ENCODE measurements at regions not wholly inside any gene's neighbourhood (a gene's known extent, or its start where the extent isn't known, plus 50 kb on each side); places are given as distances from the start of the nearest gene placed in this dataset.

DNA sequence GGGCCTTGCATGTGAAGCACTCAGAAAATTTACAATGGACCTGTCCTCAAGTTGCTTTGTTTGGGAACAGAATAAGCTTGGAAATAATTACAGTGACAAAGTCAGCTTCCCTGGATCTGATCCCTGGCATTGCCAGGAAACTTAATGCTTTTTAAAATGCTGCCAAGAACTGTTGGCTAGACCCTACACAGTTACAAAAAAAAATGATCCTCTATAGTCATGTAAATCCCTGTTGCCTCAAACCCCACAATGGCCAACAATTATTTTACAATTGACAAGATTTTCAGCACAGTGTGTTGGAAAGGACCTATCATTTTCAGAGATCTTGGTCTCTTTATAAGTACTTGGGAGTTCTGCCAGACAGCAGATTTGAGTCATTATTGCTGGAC lies 470.4 kb upstream of the ACVR2A start:
- H3K27ac ChIP-seq = no peak overlapping the region
- CTCF ChIA-PET = no interaction called here
- TF ChIP-seq, protein P1, sequence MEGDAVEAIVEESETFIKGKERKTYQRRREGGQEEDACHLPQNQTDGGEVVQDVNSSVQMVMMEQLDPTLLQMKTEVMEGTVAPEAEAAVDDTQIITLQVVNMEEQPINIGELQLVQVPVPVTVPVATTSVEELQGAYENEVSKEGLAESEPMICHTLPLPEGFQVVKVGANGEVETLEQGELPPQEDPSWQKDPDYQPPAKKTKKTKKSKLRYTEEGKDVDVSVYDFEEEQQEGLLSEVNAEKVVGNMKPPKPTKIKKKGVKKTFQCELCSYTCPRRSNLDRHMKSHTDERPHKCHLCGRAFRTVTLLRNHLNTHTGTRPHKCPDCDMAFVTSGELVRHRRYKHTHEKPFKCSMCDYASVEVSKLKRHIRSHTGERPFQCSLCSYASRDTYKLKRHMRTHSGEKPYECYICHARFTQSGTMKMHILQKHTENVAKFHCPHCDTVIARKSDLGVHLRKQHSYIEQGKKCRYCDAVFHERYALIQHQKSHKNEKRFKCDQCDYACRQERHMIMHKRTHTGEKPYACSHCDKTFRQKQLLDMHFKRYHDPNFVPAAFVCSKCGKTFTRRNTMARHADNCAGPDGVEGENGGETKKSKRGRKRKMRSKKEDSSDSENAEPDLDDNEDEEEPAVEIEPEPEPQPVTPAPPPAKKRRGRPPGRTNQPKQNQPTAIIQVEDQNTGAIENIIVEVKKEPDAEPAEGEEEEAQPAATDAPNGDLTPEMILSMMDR (conservative IDR thresholded peaks at IDR 0.05; ENCODE audit: low read depth) = no peak
- DNase-seq (ENCODE audit: low spot score) = no peak
- POLR2A ChIA-PET (ENCODE audit: low non-redundant PET) = no interaction called here

DNA sequence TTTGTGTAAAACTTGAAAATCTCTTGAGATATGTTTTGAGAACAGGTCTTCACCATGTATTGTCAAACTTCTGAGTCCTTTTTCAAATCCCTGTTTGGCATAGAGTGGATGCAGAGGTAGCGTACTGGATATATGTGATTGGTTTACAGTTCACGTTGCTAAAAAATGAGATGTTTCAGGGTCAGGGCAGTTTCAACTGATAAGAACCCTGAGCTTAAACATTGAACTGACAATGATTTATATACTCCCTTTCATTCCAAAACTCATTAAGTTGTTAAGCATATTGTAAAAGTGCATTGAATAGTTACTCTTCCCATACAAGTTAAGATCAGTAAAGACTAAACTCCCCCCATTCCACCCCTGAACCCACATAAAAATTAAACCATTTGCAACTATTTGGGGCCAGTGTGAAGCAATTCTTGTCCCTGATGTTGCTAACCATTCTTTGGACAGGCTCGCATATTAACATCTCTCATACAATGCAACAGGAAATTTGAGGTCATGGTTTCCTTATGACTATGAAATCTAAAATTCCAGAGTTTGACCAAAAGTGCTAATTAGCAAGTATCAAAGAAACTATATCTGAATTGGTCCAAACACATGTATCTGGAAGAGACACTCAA lies 470.9 kb upstream of the ACVR2A start:
- POLR2A ChIA-PET (ENCODE audit: low non-redundant PET) = no interaction called here
- TF ChIP-seq, protein P1 (conservative IDR thresholded peaks at IDR 0.05; ENCODE audit: low read depth) = no peak
- no peak overlapping the region for H3K27ac ChIP-seq
- CTCF ChIA-PET = no interaction called here
- no peak for DNase-seq (ENCODE audit: low spot score)

DNA sequence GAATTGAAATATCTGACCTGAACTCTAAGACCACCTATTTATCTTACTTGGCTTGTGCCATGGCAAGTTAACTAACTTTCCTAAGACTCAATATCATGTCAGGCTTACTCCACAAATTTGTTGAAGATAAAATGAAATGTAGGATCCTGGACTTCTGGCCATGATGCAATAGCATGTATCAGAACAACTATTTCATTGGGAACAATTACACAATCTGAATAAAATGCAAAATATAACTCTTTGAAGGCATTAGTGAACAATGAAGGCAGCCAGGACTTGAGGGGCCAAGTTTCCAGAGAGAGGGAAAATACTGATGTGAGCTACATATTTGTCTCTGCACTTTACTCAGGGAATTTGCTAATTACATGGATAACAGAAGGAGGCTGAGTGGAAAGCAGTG lies 476.5 kb upstream of the ACVR2A start:
- CTCF ChIA-PET = interaction anchor here (0.8 kb wide), 1 partner anchor 1643 kb away, joined by 4 read pairs; no protein-coding TSS in a partner anchor
- DNase-seq (ENCODE audit: low spot score) = no peak
- TF ChIP-seq, protein P1 (conservative IDR thresholded peaks at IDR 0.05; ENCODE audit: low read depth) = no peak
- no peak overlapping the region for H3K27ac ChIP-seq
- POLR2A ChIA-PET (ENCODE audit: low non-redundant PET) = no interaction called here

DNA sequence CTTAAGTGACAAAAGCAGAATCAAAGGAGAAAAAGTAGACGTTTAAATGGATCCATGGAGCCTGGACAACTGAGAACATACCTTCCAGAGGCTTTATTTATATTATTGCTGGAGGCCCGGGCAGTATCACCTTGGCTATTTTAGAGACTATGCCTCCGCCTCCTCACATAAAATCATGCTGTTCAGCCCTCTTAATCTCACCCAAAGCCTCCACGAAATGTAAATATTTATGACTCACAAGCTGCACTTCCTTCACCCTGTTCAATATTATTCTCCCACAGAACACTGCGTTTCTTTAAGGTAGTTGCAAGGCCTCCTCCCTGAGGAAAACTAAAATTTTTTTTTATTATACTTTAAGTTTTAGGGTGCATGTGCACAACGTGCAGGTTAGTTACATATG lies 478.6 kb upstream of the ACVR2A start:
- ChIA-PET POLR2A (ENCODE audit: low non-redundant PET) (no interaction called here), CTCF (no interaction called here)
- no peak for DNase-seq (ENCODE audit: low spot score)
- TF ChIP-seq, protein P1 (conservative IDR thresholded peaks at IDR 0.05; ENCODE audit: low read depth) = no peak
- no peak overlapping the region for H3K27ac ChIP-seq

DNA sequence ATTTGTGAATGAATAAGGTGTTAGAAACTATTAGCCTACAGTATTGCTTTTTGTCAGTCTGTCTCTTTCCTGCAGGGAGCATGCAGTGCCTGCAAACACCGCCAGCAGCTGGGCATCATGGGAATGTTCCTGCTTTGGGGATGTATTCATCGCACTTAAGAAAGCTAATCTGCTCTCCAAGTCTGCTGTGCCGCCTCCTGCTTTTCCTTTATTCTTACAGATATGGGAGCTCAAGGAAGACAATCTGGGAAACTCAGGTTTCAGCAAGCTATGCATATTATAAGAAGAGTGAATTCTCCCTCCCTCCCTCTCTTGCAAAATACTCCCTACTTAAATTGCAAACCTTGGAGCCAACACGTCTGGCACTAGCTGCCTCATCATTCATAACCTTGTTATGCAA lies 479.2 kb upstream of the ACVR2A start:
- DNase-seq (ENCODE audit: low spot score) = no peak
- ChIA-PET POLR2A (ENCODE audit: low non-redundant PET) (no interaction called here), CTCF (no interaction called here)
- no peak overlapping the region for H3K27ac ChIP-seq
- TF ChIP-seq, protein P1 (conservative IDR thresholded peaks at IDR 0.05; ENCODE audit: low read depth) = no peak

DNA sequence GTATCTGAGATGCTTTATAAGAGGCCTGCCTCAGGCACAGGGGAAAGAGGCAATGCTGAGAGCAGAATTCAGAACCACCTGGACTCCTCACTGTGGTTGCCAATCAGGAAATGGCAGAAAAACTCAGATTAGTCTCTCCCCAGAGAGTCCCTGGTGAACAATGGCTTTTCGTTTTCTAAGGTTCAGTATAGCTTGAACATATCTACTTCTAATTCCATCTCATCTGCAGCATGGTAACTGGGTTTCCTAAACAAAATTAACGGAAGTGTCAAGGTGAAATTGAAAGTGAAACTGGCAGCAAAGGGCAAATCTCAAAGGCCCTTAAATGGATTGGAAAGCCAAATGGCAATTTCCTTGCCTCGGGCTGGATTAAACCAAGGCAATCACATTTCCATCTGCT lies 480.2 kb upstream of the ACVR2A start:
- TF ChIP-seq, protein P1 (conservative IDR thresholded peaks at IDR 0.05; ENCODE audit: low read depth) = no peak
- H3K27ac ChIP-seq = no peak overlapping the region
- no peak for DNase-seq (ENCODE audit: low spot score)
- ChIA-PET POLR2A (ENCODE audit: low non-redundant PET) (no interaction called here), CTCF (no interaction called here)
